H9 (cell line): ENCODE measurements at regions not wholly inside any gene's neighbourhood (a gene's known extent, or its start where the extent isn't known, plus 50 kb on each side); places are given as distances from the start of the nearest gene placed in this dataset.

Experiments
- DNase-seq: peaks from one replicate; pipeline ENCODE4 v3.0.0-alpha.2; 2017
- H2AFZ ChIP-seq: one replicate; pipeline ENCODE4 v1.6.1; 2013; ENCODE audit warnings: mild to moderate bottlenecking, low read length, control low read depth, moderate library complexity
- H2AK5ac ChIP-seq: 2 replicates; pipeline ENCODE4 v1.6.1; 2013; ENCODE audit warnings: low read length, control low read depth, mixed read lengths; ENCODE audit not compliant: insufficient read length
- H2BK120ac ChIP-seq: one replicate; pipeline ENCODE4 v1.6.1; 2013; ENCODE audit warnings: low read depth, mild to moderate bottlenecking, low read length, control low read depth, inconsistent platforms; ENCODE audit not compliant: poor library complexity, severe bottlenecking
- H2BK12ac ChIP-seq: 2 replicates; pipeline ENCODE4 v1.6.1; 2013; ENCODE audit warnings: low read length, control low read depth, mixed read lengths, low read depth; ENCODE audit not compliant: insufficient read length
- H2BK15ac ChIP-seq: 2 replicates; pipeline ENCODE4 v1.6.1; 2013; ENCODE audit warnings: low read depth, low read length, control low read depth
- H2BK20ac ChIP-seq: one replicate; pipeline ENCODE4 v1.6.1; 2013; ENCODE audit warnings: low read depth, mild to moderate bottlenecking, low read length, control low read depth, inconsistent platforms; ENCODE audit not compliant: poor library complexity, severe bottlenecking
- H2BK5ac ChIP-seq: 2 replicates; pipeline ENCODE4 v1.6.1; 2013; ENCODE audit warnings: low read length, control low read depth, mixed read lengths; ENCODE audit not compliant: insufficient read length
- H3K14ac ChIP-seq: 2 replicates; pipeline ENCODE4 v1.6.1; 2013; ENCODE audit warnings: low read length, control low read depth; ENCODE audit not compliant: insufficient read depth
- H3K18ac ChIP-seq: 2 replicates; pipeline ENCODE4 v1.6.1; 2013; ENCODE audit warnings: low read depth, mild to moderate bottlenecking, mixed read lengths, low read length, control low read depth; ENCODE audit not compliant: insufficient read length
- H3K23ac ChIP-seq: 2 replicates; pipeline ENCODE4 v1.6.1; 2013; ENCODE audit warnings: low read length, control low read depth, mixed read lengths, low read depth; ENCODE audit not compliant: insufficient read length
- H3K23me2 ChIP-seq: 2 replicates; pipeline ENCODE4 v1.6.1; 2013; ENCODE audit warnings: low read depth, mild to moderate bottlenecking, mixed read lengths, low read length, control low read depth; ENCODE audit not compliant: insufficient read length, poor library complexity, severe bottlenecking
- H3K27ac ChIP-seq: 2 replicates; pipeline ENCODE4 v1.5.1; 2013; ENCODE audit warnings: low read length, control low read depth, mixed read lengths, low read depth; ENCODE audit not compliant: insufficient read length
- H3K27me3 ChIP-seq: 2 replicates; pipeline ENCODE4 v1.6.1; 2013; ENCODE audit warnings: low read length, control low read depth, inconsistent platforms; ENCODE audit not compliant: insufficient read depth
- H3K4ac ChIP-seq: 2 replicates; pipeline ENCODE4 v1.6.1; 2013; ENCODE audit warnings: low read depth, mild to moderate bottlenecking, control low read depth, inconsistent platforms, low read length, moderate library complexity
- H3K4me1 ChIP-seq: 2 replicates; pipeline ENCODE4 v1.6.1; 2013; ENCODE audit warnings: low read length, control low read depth, inconsistent platforms; ENCODE audit not compliant: insufficient read depth
- H3K4me2 ChIP-seq: 2 replicates; pipeline ENCODE4 v1.6.1; 2013; ENCODE audit warnings: low read length, control low read depth, mixed read lengths; ENCODE audit not compliant: insufficient read length, insufficient read depth
- H3K56ac ChIP-seq: 2 replicates; pipeline ENCODE4 v1.6.1; 2013; ENCODE audit warnings: low read depth, mild to moderate bottlenecking, mixed read lengths, low read length, control low read depth; ENCODE audit not compliant: insufficient read length
- H3K79me1 ChIP-seq: 2 replicates; pipeline ENCODE4 v1.6.1; 2013; ENCODE audit warnings: low read depth, mild to moderate bottlenecking, moderate library complexity, low read length, control low read depth, inconsistent platforms; ENCODE audit not compliant: insufficient read depth, poor library complexity, severe bottlenecking
- H3K79me2 ChIP-seq: 2 replicates; pipeline ENCODE4 v1.6.1; 2013; ENCODE audit warnings: low read length, control low read depth, inconsistent platforms; ENCODE audit not compliant: insufficient read depth
- H3K9ac ChIP-seq: 2 replicates; pipeline ENCODE4 v1.6.1; 2013; ENCODE audit warnings: low read length, control low read depth, mixed read lengths; ENCODE audit not compliant: insufficient read length; ENCODE audit errors: extremely low read depth
- H3K9me3 ChIP-seq: one replicate; pipeline ENCODE4 v1.6.1; 2013; ENCODE audit warnings: low read depth, low read length, inconsistent platforms; ENCODE audit not compliant: control insufficient read depth
- H3T11ph ChIP-seq: one replicate; pipeline ENCODE4 v1.6.1; 2013; ENCODE audit warnings: mild to moderate bottlenecking, low read length, control low read depth, inconsistent platforms
- H4K20me1 ChIP-seq: one replicate; pipeline ENCODE4 v1.6.1; 2013; ENCODE audit not compliant: control insufficient read depth, insufficient read length, insufficient read depth
- H4K5ac ChIP-seq: 2 replicates; pipeline ENCODE4 v1.6.1; 2013; ENCODE audit warnings: low read depth, mild to moderate bottlenecking, mixed read lengths, low read length, control low read depth; ENCODE audit not compliant: insufficient read length
- H4K8ac ChIP-seq: replicated peaks from 2 replicates; pipeline ENCODE4 v1.6.1; 2013; ENCODE audit warnings: low read length, control low read depth, mixed read lengths, low read depth; ENCODE audit not compliant: insufficient read length
- H4K91ac ChIP-seq: 2 replicates; pipeline ENCODE4 v1.6.1; 2013; ENCODE audit warnings: low read depth, mild to moderate bottlenecking, moderate library complexity, mixed read lengths, low read length, control low read depth; ENCODE audit not compliant: insufficient read length
- H3K27ac Mint-ChIP-seq, 3 experiments: 2 replicates in 2 of 3; 3 replicates in 1 of 3; pipeline ENCODE4 v1.8.0; 2020 to 2021; ENCODE audit warnings: mixed read lengths in 3 of 3, mild to moderate bottlenecking in 1 of 3, moderate library complexity in 1 of 3
- H3K27me3 Mint-ChIP-seq: 2 replicates; pipeline ENCODE4 v1.8.0; 2021; ENCODE audit warnings: low read depth, mild to moderate bottlenecking, moderate library complexity, mixed read lengths
- H3K36me3 Mint-ChIP-seq, 3 experiments: 2 replicates in 2 of 3; 3 replicates in 1 of 3; pipeline ENCODE4 v1.8.0; 2020 to 2021; ENCODE audit warnings: low read depth in 3 of 3, mixed read lengths in 3 of 3; ENCODE audit not compliant: insufficient read depth in 1 of 3
- H3K4me1 Mint-ChIP-seq, 2 experiments: 2 replicates each; pipeline ENCODE4 v1.8.0; 2020; ENCODE audit warnings: mixed read lengths in 2 of 2
- H3K4me3 Mint-ChIP-seq, 2 experiments: 2 replicates in 1 of 2; 3 replicates in 1 of 2; pipeline ENCODE4 v1.8.0; 2020 to 2021; ENCODE audit warnings: mild to moderate bottlenecking in 2 of 2, mixed read lengths in 2 of 2, moderate library complexity in 1 of 2
- H3K9me3 Mint-ChIP-seq, 2 experiments: 2 replicates in 1 of 2; 3 replicates in 1 of 2; pipeline ENCODE4 v1.8.0; 2020; ENCODE audit warnings: mild to moderate bottlenecking in 2 of 2, mixed read lengths in 2 of 2, moderate library complexity in 1 of 2
- WGBS: extraction: QIAGEN DNeasy Blood & Tissue Kit; methylation state at CpG from one replicate; pipeline ENCODE4 v1.1.7; 2013; ENCODE audit warnings: missing lambda C conversion rate, low lambda C conversion rate, mixed read lengths; ENCODE audit not compliant: insufficient read length; ENCODE audit errors: extremely low coverage; 5-methylcytosine and 5-hydroxymethylcytosine counted together
- TF ChIP-seq, protein P1 (sequence below): fragments of 200-600 bp; sonication (generic); conservative IDR thresholded peaks from 3 replicates; pipeline ENCODE4 v1.8.0; 2021; ENCODE audit warnings: antibody characterized with exemption, mild to moderate bottlenecking

DNA sequence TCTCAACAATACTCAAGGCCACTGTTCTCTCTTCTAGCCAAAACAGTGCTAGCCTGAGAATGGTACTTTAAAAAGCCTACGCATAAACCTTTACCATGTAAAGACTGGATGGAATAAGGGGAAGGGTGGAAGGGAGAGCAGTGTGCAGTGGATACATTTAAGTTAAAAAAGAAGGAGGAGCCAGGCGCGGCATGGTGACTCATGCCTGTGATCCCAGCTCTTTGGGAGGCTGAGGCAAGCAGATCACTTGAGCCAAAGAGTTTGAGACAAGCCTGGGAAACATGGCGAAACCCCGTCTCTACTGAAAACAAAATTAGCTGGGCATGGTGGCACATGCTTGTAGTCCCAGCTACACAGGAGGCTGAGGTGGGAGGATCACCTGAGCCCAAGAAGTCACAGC lies 127.7 kb upstream of the KIF2A start:
- Histone ChIP-seq H3K79me2 (no peaks in the 10 kb centered on the region), H2BK15ac (no peak overlapping the region), H3K9me3 (no peaks in the 10 kb centered on the region), H2AFZ (no peak overlapping the region), H4K20me1 (no peaks in the 10 kb centered on the region), H3K23ac (no peak overlapping the region), H3K23me2 (no peaks in the 10 kb centered on the region), H2AK5ac (no peak overlapping the region), H2BK20ac (no peak overlapping the region), H4K8ac (no peak overlapping the region), H3K27me3 (no peaks in the 10 kb centered on the region), H3K14ac (no peak overlapping the region), H3K27ac (no peak overlapping the region), H3K79me1 (no peaks in the 10 kb centered on the region), H3K4me1 (no peaks in the 10 kb centered on the region), H3K4me2 (no peak overlapping the region), H3K9ac (no peak overlapping the region), H3K4ac (no peak overlapping the region), H2BK120ac (no peak overlapping the region), H2BK5ac (no peak overlapping the region), H3T11ph (no peak overlapping the region), H3K56ac (no peak overlapping the region), H2BK12ac (no peak overlapping the region), H3K18ac (no peak overlapping the region), H4K5ac (no peak overlapping the region), H4K91ac (no peak overlapping the region)
- Mint-ChIP-seq H3K4me1 (peaks cover 9% of the 10 kb centered on the region in 2 experiments), H3K36me3 (no peaks in the 10 kb centered on the region; a peak in 1 of 7 replicates), H3K27ac (no peak overlapping the region; a peak in 1 of 7 replicates), H3K4me3 (no peak overlapping the region), H3K27me3 (peaks cover 3% of the 10 kb centered on the region), H3K9me3 (no peaks in the 10 kb centered on the region)
- TF ChIP-seq, protein P1, sequence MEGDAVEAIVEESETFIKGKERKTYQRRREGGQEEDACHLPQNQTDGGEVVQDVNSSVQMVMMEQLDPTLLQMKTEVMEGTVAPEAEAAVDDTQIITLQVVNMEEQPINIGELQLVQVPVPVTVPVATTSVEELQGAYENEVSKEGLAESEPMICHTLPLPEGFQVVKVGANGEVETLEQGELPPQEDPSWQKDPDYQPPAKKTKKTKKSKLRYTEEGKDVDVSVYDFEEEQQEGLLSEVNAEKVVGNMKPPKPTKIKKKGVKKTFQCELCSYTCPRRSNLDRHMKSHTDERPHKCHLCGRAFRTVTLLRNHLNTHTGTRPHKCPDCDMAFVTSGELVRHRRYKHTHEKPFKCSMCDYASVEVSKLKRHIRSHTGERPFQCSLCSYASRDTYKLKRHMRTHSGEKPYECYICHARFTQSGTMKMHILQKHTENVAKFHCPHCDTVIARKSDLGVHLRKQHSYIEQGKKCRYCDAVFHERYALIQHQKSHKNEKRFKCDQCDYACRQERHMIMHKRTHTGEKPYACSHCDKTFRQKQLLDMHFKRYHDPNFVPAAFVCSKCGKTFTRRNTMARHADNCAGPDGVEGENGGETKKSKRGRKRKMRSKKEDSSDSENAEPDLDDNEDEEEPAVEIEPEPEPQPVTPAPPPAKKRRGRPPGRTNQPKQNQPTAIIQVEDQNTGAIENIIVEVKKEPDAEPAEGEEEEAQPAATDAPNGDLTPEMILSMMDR: no peak
- WGBS: no CpG with 5 or more reads among the region's 5 CpGs
- no peak for DNase-seq
